Psoas muscle (tissue), 7 donors: ENCODE measurements at regions not wholly inside any gene's neighbourhood (a gene's known extent, or its start where the extent isn't known, plus 50 kb on each side); places are given as distances from the start of the nearest gene placed in this dataset.

Experiments
- ATAC-seq, 4 donors: fragments of 200-7000 bp; cut with Tn5 transposase; one replicate each; pipeline ENCODE4 v1.9.1; 2020; ENCODE audit warnings: moderate library complexity in 3 of 4, mild to moderate bottlenecking in 2 of 4
- DNase-seq, 2 donors: peaks; one replicate each; pipeline ENCODE4 v3.0.0-alpha.2; 2020
- H3K27ac ChIP-seq: fragments of 200-600 bp; one replicate; pipeline ENCODE4 v1.8.0; 2022
- H3K27me3 ChIP-seq, 3 donors: fragments of 200-600 bp in 1 of 3; one replicate each; pipeline versions ENCODE4 v1.6.1 to v1.8.0; 2013 to 2022; ENCODE audit warnings: low read length in 2 of 3, mild to moderate bottlenecking in 2 of 3, moderate library complexity in 1 of 3; ENCODE audit not compliant: insufficient read depth in 3 of 3
- H3K36me3 ChIP-seq, 2 donors: fragments of 200-600 bp in 1 of 2; one replicate each; pipeline versions ENCODE4 v1.6.1 to v1.8.0; 2013 to 2022; ENCODE audit warnings: low read depth in 1 of 2, mild to moderate bottlenecking in 1 of 2, moderate library complexity in 1 of 2; ENCODE audit not compliant: insufficient read depth in 1 of 2
- H3K4me1 ChIP-seq: fragments of 200-600 bp; one replicate; pipeline ENCODE4 v1.8.0; 2022
- H3K4me3 ChIP-seq: fragments of 200-600 bp; one replicate; pipeline ENCODE4 v1.8.0; 2022; ENCODE audit warnings: mild to moderate bottlenecking
- H3K9me3 ChIP-seq: fragments of 200-600 bp; one replicate; pipeline ENCODE4 v1.8.0; 2022
- WGBS, 3 donors: extraction: QIAGEN DNeasy Blood & Tissue Kit; methylation state at CpG; one replicate each; pipeline versions ENCODE4 v1.1.6 to v1.1.7; 2013; 5-methylcytosine and 5-hydroxymethylcytosine counted together
- intact Hi-C, 2 donors: fragments of 100-400 bp; cut with DNase I; formaldehyde crosslinking; loops; one replicate each; pipeline versions ENCODE4 v1.11.0 to v1.14.2; 2022
- TF ChIP-seq, protein P1 (sequence below): fragments of 200-600 bp; IDR thresholded peaks from one replicate; pipeline ENCODE4 v1.8.0; 2022; ENCODE audit warnings: antibody characterized with exemption
- donor health status: healthy with polysubstance abuse.
- donor health status: DM: no; HTN: no; CAD: no; lungs with moderate emphysema.
- donor health status: Bipolar disorder and iron deficiency.
- donor health status: healthy.
- donor health status: DM: yes; HTN: yes; CAD: no.
- donor health status: DM: no; HTN: no; CAD: no.
- donor health status: DM: yes; HTN: yes; CAD: no.

DNA sequence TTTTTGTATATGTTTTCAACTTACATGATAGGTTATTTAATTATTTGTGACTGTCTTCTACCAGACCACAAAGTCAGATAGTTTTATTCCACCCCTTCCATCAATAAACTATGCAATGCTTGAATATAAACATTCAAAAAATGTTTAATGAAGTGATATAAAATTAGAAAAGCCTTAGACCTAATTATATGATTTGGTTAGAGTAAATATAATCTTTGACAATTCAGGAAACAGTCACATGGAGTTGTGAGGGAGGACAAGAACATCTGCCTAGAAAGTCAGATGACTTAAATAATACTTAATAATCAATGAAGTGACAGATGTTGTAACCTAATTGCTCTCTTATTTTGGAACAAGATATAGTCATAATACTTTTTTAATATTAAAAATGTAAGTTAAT is 710.3 kb downstream of the ZBBX start:
- Histone ChIP-seq H3K9me3 (no peaks in the 10 kb centered on the region), H3K27ac (no peak overlapping the region), H3K4me3 (no peak overlapping the region), H3K36me3 (no peaks in the 10 kb centered on the region), H3K4me1 (no peaks in the 10 kb centered on the region), H3K27me3 (no peaks in the 10 kb centered on the region)
- DNase-seq (no peak), ATAC-seq (no peak)
- intact Hi-C loops, result no loop called here
- TF ChIP-seq, protein P1, sequence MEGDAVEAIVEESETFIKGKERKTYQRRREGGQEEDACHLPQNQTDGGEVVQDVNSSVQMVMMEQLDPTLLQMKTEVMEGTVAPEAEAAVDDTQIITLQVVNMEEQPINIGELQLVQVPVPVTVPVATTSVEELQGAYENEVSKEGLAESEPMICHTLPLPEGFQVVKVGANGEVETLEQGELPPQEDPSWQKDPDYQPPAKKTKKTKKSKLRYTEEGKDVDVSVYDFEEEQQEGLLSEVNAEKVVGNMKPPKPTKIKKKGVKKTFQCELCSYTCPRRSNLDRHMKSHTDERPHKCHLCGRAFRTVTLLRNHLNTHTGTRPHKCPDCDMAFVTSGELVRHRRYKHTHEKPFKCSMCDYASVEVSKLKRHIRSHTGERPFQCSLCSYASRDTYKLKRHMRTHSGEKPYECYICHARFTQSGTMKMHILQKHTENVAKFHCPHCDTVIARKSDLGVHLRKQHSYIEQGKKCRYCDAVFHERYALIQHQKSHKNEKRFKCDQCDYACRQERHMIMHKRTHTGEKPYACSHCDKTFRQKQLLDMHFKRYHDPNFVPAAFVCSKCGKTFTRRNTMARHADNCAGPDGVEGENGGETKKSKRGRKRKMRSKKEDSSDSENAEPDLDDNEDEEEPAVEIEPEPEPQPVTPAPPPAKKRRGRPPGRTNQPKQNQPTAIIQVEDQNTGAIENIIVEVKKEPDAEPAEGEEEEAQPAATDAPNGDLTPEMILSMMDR, result no peak

GRCh38 chr3:166663194-166663593 is 716.9 kb downstream of the ZBBX start:
- H3K27ac ChIP-seq, result no peak overlapping the region
- WGBS, 3 donors, result 35 to 75% (median 42%) methylated on average over 1 of the region's 1 CpG
- H3K27me3 ChIP-seq, result no peaks in the 10 kb centered on the region
- H3K4me3 ChIP-seq, result no peak overlapping the region
- H3K4me1 ChIP-seq, result no peaks in the 10 kb centered on the region
- intact Hi-C loops, result no loop called here
- no peaks in the 10 kb centered on the region for H3K36me3 ChIP-seq
- peaks cover 14% of the 10 kb centered on the region for H3K9me3 ChIP-seq
- TF ChIP-seq, protein P1, result no peak
- ATAC-seq, result no peak
- DNase-seq, result no peak

- no peak for DNase-seq
- Histone ChIP-seq H3K4me1 (no peaks in the 10 kb centered on the region), H3K4me3 (no peak overlapping the region), H3K27me3 (no peaks in the 10 kb centered on the region), H3K27ac (no peak overlapping the region), H3K36me3 (no peaks in the 10 kb centered on the region), H3K9me3 (peaks cover 18% of the 10 kb centered on the region)
- WGBS, 3 donors, result 84 to 97% (median 87%) methylated on average over 1 of the region's 1 CpG
- TF ChIP-seq, protein P1, result no peak
- ATAC-seq, result no peak
- intact Hi-C loops, result no loop called here
Measured at GRCh38 chr3:166661621-166662020, 718.5 kb downstream of the ZBBX start.

DNA sequence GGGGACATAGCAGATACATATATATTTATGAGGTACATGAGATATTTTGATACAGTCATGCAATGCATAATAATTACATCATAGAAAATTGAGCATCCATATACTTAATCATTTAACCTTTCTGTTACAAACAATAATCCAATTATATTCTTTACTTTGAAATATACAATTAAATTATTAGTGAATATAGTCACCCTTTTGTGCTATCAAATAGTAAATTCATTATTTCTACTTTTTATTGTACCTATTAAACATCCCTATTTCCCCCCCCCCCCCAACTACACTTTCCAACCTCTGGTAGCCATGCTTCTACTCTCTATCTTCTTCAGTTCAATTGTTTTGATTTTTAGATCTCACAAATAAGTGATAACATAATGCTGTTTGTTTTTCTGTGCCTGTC is 719.1 kb downstream of the ZBBX start:
- Histone ChIP-seq H3K9me3 (peaks cover 19% of the 10 kb centered on the region), H3K4me3 (no peak overlapping the region), H3K36me3 (no peaks in the 10 kb centered on the region), H3K27me3 (no peaks in the 10 kb centered on the region), H3K4me1 (no peaks in the 10 kb centered on the region), H3K27ac (no peak overlapping the region)
- TF ChIP-seq, protein P1, result no peak
- intact Hi-C loops, result no loop called here
- DNase-seq (no peak), ATAC-seq (no peak)

DNA sequence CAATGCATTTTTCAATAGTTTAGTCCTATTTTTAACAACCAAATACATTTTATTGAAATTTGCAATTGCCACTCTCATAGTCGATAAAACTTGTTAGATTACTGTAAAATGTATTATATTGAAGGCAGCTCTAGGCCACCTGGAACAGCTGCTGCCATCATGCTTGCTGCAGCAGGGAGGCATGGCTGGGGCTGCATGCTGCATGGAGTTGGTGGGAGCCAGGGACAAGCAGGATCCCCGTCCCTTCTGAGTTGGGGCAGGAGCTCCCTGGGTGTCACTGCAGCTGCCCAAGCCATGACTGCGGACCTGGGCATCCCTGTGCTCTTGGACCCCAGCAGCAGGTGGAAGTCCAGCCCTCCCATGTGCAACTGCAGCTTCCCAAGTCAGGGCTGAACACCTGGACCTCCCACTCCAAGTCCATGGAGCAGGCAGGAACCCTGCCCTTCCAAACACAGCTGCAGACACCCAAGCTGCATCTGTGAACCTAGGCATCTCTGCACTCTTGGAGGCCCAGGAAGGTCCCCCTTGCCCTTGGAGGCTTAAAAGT is 742.0 kb downstream of the ZBBX start:
- DNase-seq (no peak), ATAC-seq (no peak)
- no peaks in the 10 kb centered on the region for H3K27me3 ChIP-seq
- H3K9me3 ChIP-seq, result no peaks in the 10 kb centered on the region
- WGBS, 3 donors, result 73 to 79% (median 75%) methylated on average over 3 of the region's 3 CpGs
- H3K36me3 ChIP-seq, result no peaks in the 10 kb centered on the region
- intact Hi-C loops, result no loop called here
- H3K27ac ChIP-seq, result no peak overlapping the region
- no peak overlapping the region for H3K4me3 ChIP-seq
- TF ChIP-seq, protein P1, result no peak
- H3K4me1 ChIP-seq, result no peaks in the 10 kb centered on the region
